CD4-positive, alpha-beta T cell (primary cell): ENCODE measurements at regions not wholly inside any gene's neighbourhood (a gene's known extent, or its start where the extent isn't known, plus 50 kb on each side); places are given as distances from the start of the nearest gene placed in this dataset.

Source experiments
- ATAC-seq: fragments of 200-7000 bp; cut with Tn5 transposase; one replicate; pipeline ENCODE4 v1.10.0; 2022; ENCODE audit warnings: mild to moderate bottlenecking; ENCODE audit not compliant: poor library complexity
- CTCF ChIA-PET: fragments of 350-600 bp; sonication (Branson Sonifier 250); formaldehyde crosslinking; loops from one replicate; lab custom pipeline; 2021; ENCODE audit warnings: antibody characterized with exemption, inconsistent platforms; lab: Charles Lee
- POLR2A ChIA-PET: fragments of 350-600 bp; sonication (Branson Sonifier 250); formaldehyde crosslinking; loops from one replicate; lab custom pipeline; 2021; ENCODE audit warnings: antibody characterized with exemption, inconsistent platforms; lab: Charles Lee
- DNase-seq, 14 experiments: peaks; one replicate each; pipeline ENCODE4 v3.0.0-alpha.2; 2013 to 2020; ENCODE audit warnings: mixed read lengths in 2 of 14
- H3K27ac ChIP-seq, 2 donors: one replicate each; pipeline versions ENCODE4 v1.5.1 to v1.7.0; 2013; ENCODE audit warnings: low read length in 2 of 2, low read depth in 1 of 2, mild to moderate bottlenecking in 1 of 2
- H3K27me3 ChIP-seq, 2 experiments: 1 replicate in 1 of 2; 2 replicates in 1 of 2; pipeline versions ENCODE4 v1.6.1 to v1.7.0; 2013; ENCODE audit warnings: low read length in 2 of 2, control low read depth in 1 of 2, mild to moderate bottlenecking in 1 of 2, moderate library complexity in 1 of 2; ENCODE audit not compliant: insufficient read depth in 2 of 2, control insufficient read depth in 1 of 2
- H3K36me3 ChIP-seq: one replicate; pipeline ENCODE4 v1.6.1; 2013; ENCODE audit warnings: low read length, control low read depth; ENCODE audit not compliant: insufficient read depth
- H3K4me1 ChIP-seq: one replicate; pipeline ENCODE4 v1.6.1; 2013; ENCODE audit warnings: low read length, control low read depth; ENCODE audit not compliant: insufficient read depth
- H3K4me3 ChIP-seq: one replicate; pipeline ENCODE4 v1.5.1; 2013; ENCODE audit warnings: mild to moderate bottlenecking, low read length, moderate library complexity
- H3K9me3 ChIP-seq, 2 experiments: 1 replicate in 1 of 2; 2 replicates in 1 of 2; pipeline versions ENCODE4 v1.6.1 to v1.7.0; 2013; ENCODE audit warnings: low read length in 2 of 2, mild to moderate bottlenecking in 2 of 2, control low read depth in 1 of 2, moderate library complexity in 1 of 2; ENCODE audit not compliant: control insufficient read depth in 1 of 2, insufficient read depth in 1 of 2
- H3K27ac Mint-ChIP-seq: one replicate; pipeline ENCODE4 v1.8.0; 2020; ENCODE audit warnings: mixed read lengths
- H3K27me3 Mint-ChIP-seq: one replicate; pipeline ENCODE4 v1.8.0; 2021; ENCODE audit warnings: mixed read lengths
- H3K36me3 Mint-ChIP-seq: one replicate; pipeline ENCODE4 v1.8.0; 2021; ENCODE audit warnings: low read depth, mixed read lengths
- H3K4me1 Mint-ChIP-seq: one replicate; pipeline ENCODE4 v1.8.0; 2021; ENCODE audit warnings: low read depth, mixed read lengths
- H3K4me3 Mint-ChIP-seq: one replicate; pipeline ENCODE4 v1.8.0; 2020; ENCODE audit warnings: mild to moderate bottlenecking, mixed read lengths
- H3K9me3 Mint-ChIP-seq: one replicate; pipeline ENCODE4 v1.8.0; 2020; ENCODE audit warnings: mixed read lengths
- intact Hi-C, 2 experiments: fragments of 100-400 bp; cut with DNase I in 1 of 2; cut with micrococcal nuclease in 1 of 2; formaldehyde crosslinking; loops; one replicate each; pipeline versions ENCODE4 v1.15.1 to v1.9.0; 2023 to 2025; cut with DNase I, micrococcal nuclease
- TF ChIP-seq, protein P1 (sequence below): fragments of 200-600 bp; IDR thresholded peaks from one replicate; pipeline ENCODE4 v1.8.0; 2022; ENCODE audit warnings: antibody characterized with exemption, mild to moderate bottlenecking

- intact Hi-C loops = no loop called here
- Mint-ChIP-seq H3K4me3 (no peak overlapping the region), H3K4me1 (no peaks in the 10 kb centered on the region), H3K27me3 (no peaks in the 10 kb centered on the region), H3K27ac (no peak overlapping the region), H3K36me3 (no peaks in the 10 kb centered on the region), H3K9me3 (no peaks in the 10 kb centered on the region)
- ATAC-seq = no peak
- Histone ChIP-seq H3K36me3 (no peaks in the 10 kb centered on the region), H3K4me1 (no peaks in the 10 kb centered on the region), H3K27me3 (no peaks in the 10 kb centered on the region), H3K27ac (no peak overlapping the region), H3K9me3 (peaks cover 0 to 14% of the 10 kb centered on the region in 2 experiments), H3K4me3 (no peak overlapping the region)
- no peak for DNase-seq
- TF ChIP-seq, protein P1, sequence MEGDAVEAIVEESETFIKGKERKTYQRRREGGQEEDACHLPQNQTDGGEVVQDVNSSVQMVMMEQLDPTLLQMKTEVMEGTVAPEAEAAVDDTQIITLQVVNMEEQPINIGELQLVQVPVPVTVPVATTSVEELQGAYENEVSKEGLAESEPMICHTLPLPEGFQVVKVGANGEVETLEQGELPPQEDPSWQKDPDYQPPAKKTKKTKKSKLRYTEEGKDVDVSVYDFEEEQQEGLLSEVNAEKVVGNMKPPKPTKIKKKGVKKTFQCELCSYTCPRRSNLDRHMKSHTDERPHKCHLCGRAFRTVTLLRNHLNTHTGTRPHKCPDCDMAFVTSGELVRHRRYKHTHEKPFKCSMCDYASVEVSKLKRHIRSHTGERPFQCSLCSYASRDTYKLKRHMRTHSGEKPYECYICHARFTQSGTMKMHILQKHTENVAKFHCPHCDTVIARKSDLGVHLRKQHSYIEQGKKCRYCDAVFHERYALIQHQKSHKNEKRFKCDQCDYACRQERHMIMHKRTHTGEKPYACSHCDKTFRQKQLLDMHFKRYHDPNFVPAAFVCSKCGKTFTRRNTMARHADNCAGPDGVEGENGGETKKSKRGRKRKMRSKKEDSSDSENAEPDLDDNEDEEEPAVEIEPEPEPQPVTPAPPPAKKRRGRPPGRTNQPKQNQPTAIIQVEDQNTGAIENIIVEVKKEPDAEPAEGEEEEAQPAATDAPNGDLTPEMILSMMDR = no peak
- ChIA-PET POLR2A (no interaction called here), CTCF (no interaction called here)
These were observed 75.9 kb downstream of the FOXA2 start for GRCh38 chr20:22508426-22508825.

DNA sequence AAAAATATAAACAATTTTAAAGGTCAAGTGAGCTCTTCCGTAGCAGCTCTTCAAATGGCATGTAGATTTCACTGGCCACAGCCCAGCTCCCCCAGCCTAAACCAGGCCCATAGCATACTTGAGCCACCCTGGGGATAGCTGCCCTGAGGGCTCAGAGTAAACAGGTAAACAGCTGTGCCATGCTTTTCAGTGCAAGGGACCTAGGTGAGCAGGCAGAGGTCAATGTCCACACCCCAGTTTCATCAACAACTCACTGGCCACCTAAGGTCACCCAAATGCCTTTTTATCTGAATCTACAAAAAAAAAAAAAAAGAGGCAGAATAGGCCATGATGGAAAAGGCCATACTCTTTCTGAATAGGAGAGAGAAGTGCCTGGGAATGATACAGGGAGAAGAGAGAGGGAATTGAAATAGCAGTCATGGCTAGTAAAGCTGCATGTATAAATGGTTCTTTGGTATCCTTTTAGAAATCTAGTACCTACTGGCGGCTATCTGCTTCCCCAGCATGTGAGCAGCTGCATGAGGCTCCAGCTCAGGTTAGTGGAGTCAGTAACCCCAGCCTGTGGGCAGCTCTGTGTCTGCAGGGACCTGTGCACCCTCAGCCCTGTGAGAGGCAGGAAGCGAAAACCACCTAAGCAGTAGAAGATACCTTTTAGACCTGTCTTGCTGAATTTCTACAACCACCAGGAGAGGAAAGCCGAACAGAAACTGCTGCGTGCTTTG, 77.0 kb downstream of the FOXA2 start:
- no peaks in the 10 kb centered on the region for H3K4me1 ChIP-seq
- no peaks in the 10 kb centered on the region for H3K4me1 Mint-ChIP-seq
- no peak overlapping the region for H3K4me3 ChIP-seq
- no peak for ATAC-seq
- no peak overlapping the region for H3K4me3 Mint-ChIP-seq
- ChIA-PET CTCF (interaction anchor here (0.7 kb wide), 1 partner anchor 14 kb away, joined by 3 read pairs; no protein-coding TSS in a partner anchor), POLR2A (no interaction called here)
- H3K27me3 Mint-ChIP-seq = no peaks in the 10 kb centered on the region
- TF ChIP-seq, protein P1 = no peak
- no peaks in the 10 kb centered on the region for H3K36me3 Mint-ChIP-seq
- H3K9me3 ChIP-seq = peaks cover 0 to 14% of the 10 kb centered on the region in 2 experiments
- intact Hi-C loops = no loop called here
- H3K27ac Mint-ChIP-seq = no peak overlapping the region
- no peak for DNase-seq
- H3K27me3 ChIP-seq = no peaks in the 10 kb centered on the region
- H3K36me3 ChIP-seq = no peaks in the 10 kb centered on the region
- no peak overlapping the region for H3K27ac ChIP-seq
- no peaks in the 10 kb centered on the region for H3K9me3 Mint-ChIP-seq

GRCh38 chr20:22506827-22507226, 77.5 kb downstream of the FOXA2 start:
- intact Hi-C loops = no loop called here
- H3K4me3 ChIP-seq = no peak overlapping the region
- H3K27me3 Mint-ChIP-seq = no peaks in the 10 kb centered on the region
- POLR2A ChIA-PET = no interaction called here
- CTCF ChIA-PET = interaction anchor here (0.7 kb wide), 1 partner anchor 15 kb away, joined by 3 read pairs; no protein-coding TSS in a partner anchor
- no peaks in the 10 kb centered on the region for H3K9me3 Mint-ChIP-seq
- no peaks in the 10 kb centered on the region for H3K36me3 ChIP-seq
- no peak overlapping the region for H3K4me3 Mint-ChIP-seq
- H3K4me1 ChIP-seq = no peaks in the 10 kb centered on the region
- DNase-seq = no peak
- no peak for ATAC-seq
- H3K9me3 ChIP-seq = peaks cover 0 to 16% of the 10 kb centered on the region in 2 experiments
- H3K4me1 Mint-ChIP-seq = no peaks in the 10 kb centered on the region
- H3K36me3 Mint-ChIP-seq = no peaks in the 10 kb centered on the region
- H3K27me3 ChIP-seq = no peaks in the 10 kb centered on the region
- no peak overlapping the region for H3K27ac Mint-ChIP-seq
- TF ChIP-seq, protein P1 = no peak
- no peak overlapping the region for H3K27ac ChIP-seq
